Activated CD8-positive, alpha-beta T cell treated with anti-CD3 and anti-CD28 coated beads, Interleukin-2, amount 10 ng/mL, durations not matched to agents 7 days and 5 days (primary cell): ENCODE measurements at regions not wholly inside any gene's neighbourhood (a gene's known extent, or its start where the extent isn't known, plus 50 kb on each side); places are given as distances from the start of the nearest gene placed in this dataset.
"Not testable (repeated sequence)": the region's sequence is repeated elsewhere in the genome, so short reads cannot be mapped to it uniquely, and the experiment has no call there.

ENCODE experiments used
- ATAC-seq: fragments of 150-1000 bp; cut with Tn5 transposase; one replicate; pipeline ENCODE4 v1.10.0; 2021; ENCODE audit warnings: moderate library complexity
- CTCF ChIA-PET: fragments of 350-600 bp; sonication (Branson Sonifier 250); formaldehyde crosslinking; loops from one replicate; lab custom pipeline; 2021; ENCODE audit warnings: antibody characterized with exemption; lab: Charles Lee
- POLR2A ChIA-PET: fragments of 350-600 bp; sonication (Branson Sonifier 250); formaldehyde crosslinking; loops from one replicate; lab custom pipeline; 2021; ENCODE audit warnings: antibody characterized with exemption; lab: Charles Lee
- DNase-seq: peaks from one replicate; pipeline ENCODE4 v3.0.0-alpha.2; 2020
- H3K27ac Mint-ChIP-seq: one replicate; pipeline ENCODE4 v1.8.0; 2021; ENCODE audit warnings: mild to moderate bottlenecking, mixed read lengths
- H3K27me3 Mint-ChIP-seq: one replicate; pipeline ENCODE4 v1.8.0; 2021; ENCODE audit warnings: low read depth, mixed read lengths
- H3K36me3 Mint-ChIP-seq: one replicate; pipeline ENCODE4 v1.8.0; 2021; ENCODE audit warnings: low read depth, mixed read lengths
- H3K4me1 Mint-ChIP-seq: one replicate; pipeline ENCODE4 v1.8.0; 2021; ENCODE audit warnings: low read depth, mixed read lengths
- H3K4me3 Mint-ChIP-seq: one replicate; pipeline ENCODE4 v1.8.0; 2021; ENCODE audit warnings: mild to moderate bottlenecking, mixed read lengths
- H3K9me3 Mint-ChIP-seq: one replicate; pipeline ENCODE4 v1.8.0; 2022; ENCODE audit warnings: mixed read lengths; ENCODE audit not compliant: insufficient read depth

- ChIA-PET CTCF (interaction anchor here (1.1 kb wide), 1 partner anchor 9 kb away, joined by 3 read pairs; no protein-coding TSS in a partner anchor), POLR2A (no interaction called here)
- Mint-ChIP-seq H3K4me1 (no peaks in the 10 kb centered on the region), H3K27me3 (no peaks in the 10 kb centered on the region), H3K4me3 (no peak overlapping the region), H3K9me3 (no peaks in the 10 kb centered on the region), H3K36me3 (no peaks in the 10 kb centered on the region), H3K27ac (no peak overlapping the region)
- no peak for ATAC-seq
- no peak for DNase-seq
Observed at GRCh38 chr10:57675125-57675524, 592.6 kb downstream of the IPMK start.

- H3K9me3 Mint-ChIP-seq: no peaks in the 10 kb centered on the region
- no peak overlapping the region for H3K27ac Mint-ChIP-seq
- no peaks in the 10 kb centered on the region for H3K36me3 Mint-ChIP-seq
- ATAC-seq (no peak), DNase-seq (no peak)
- CTCF ChIA-PET: no interaction called here
- no peak overlapping the region for H3K4me3 Mint-ChIP-seq
- POLR2A ChIA-PET: no interaction called here
- no peaks in the 10 kb centered on the region for H3K27me3 Mint-ChIP-seq
- H3K4me1 Mint-ChIP-seq: no peaks in the 10 kb centered on the region
Observed at GRCh38 chr10:57673446-57673960, 594.2 kb downstream of the IPMK start.

- no peaks in the 10 kb centered on the region for H3K27me3 Mint-ChIP-seq
- DNase-seq (no peak), ATAC-seq (no peak)
- CTCF ChIA-PET: interaction anchor here (1.4 kb wide), 1 partner anchor 488 kb away, joined by 3 read pairs; no protein-coding TSS in a partner anchor
- no peak overlapping the region for H3K4me3 Mint-ChIP-seq
- H3K36me3 Mint-ChIP-seq: no peaks in the 10 kb centered on the region
- H3K4me1 Mint-ChIP-seq: no peaks in the 10 kb centered on the region
- H3K9me3 Mint-ChIP-seq: peaks cover 7% of the 10 kb centered on the region
- no peak overlapping the region for H3K27ac Mint-ChIP-seq
- POLR2A ChIA-PET: no interaction called here
Observed at GRCh38 chr10:57664815-57665214, 602.9 kb downstream of the IPMK start.

- DNase-seq: no peak
- Mint-ChIP-seq H3K9me3 (peaks cover 7% of the 10 kb centered on the region), H3K36me3 (no peaks in the 10 kb centered on the region), H3K4me1 (no peaks in the 10 kb centered on the region), H3K4me3 (no peak overlapping the region), H3K27ac (no peak overlapping the region), H3K27me3 (no peaks in the 10 kb centered on the region)
- ChIA-PET CTCF (interaction anchor here (0.6 kb wide), 1 partner anchor 1095 kb away, joined by 3 read pairs; no protein-coding TSS in a partner anchor), POLR2A (no interaction called here)
- no peak for ATAC-seq
Observed at GRCh38 chr10:57663401-57663800, 604.3 kb downstream of the IPMK start.

GRCh38 chr10:57661206-57661605 lies 606.5 kb downstream of the IPMK start:
- H3K4me3 Mint-ChIP-seq: no peak overlapping the region
- ChIA-PET CTCF (no interaction called here), POLR2A (no interaction called here)
- H3K27me3 Mint-ChIP-seq: no peaks in the 10 kb centered on the region
- DNase-seq: no peak
- ATAC-seq: no peak
- no peaks in the 10 kb centered on the region for H3K36me3 Mint-ChIP-seq
- H3K27ac Mint-ChIP-seq: no peak overlapping the region
- H3K4me1 Mint-ChIP-seq: no peaks in the 10 kb centered on the region
- peaks cover 7% of the 10 kb centered on the region for H3K9me3 Mint-ChIP-seq

GRCh38 chr10:57657164-57657765 lies 610.4 kb downstream of the IPMK start:
- Mint-ChIP-seq H3K27ac (no peak overlapping the region), H3K27me3 (no peaks in the 10 kb centered on the region), H3K4me3 (no peak overlapping the region), H3K36me3 (no peaks in the 10 kb centered on the region), H3K4me1 (no peaks in the 10 kb centered on the region), H3K9me3 (peaks cover 4% of the 10 kb centered on the region)
- POLR2A ChIA-PET: no interaction called here
- no peak for ATAC-seq
- CTCF ChIA-PET: interaction anchor here (0.9 to 1.4 kb wide), 4 partner anchors 16 to 409 kb away, joined by 3 read pairs; no protein-coding TSS in a partner anchor
- peak; percentile 47 for DNase-seq

- ATAC-seq: no peak
- no peaks in the 10 kb centered on the region for H3K4me1 Mint-ChIP-seq
- ChIA-PET CTCF (interaction anchor here (1.0 kb wide), 1 partner anchor 314 kb away, joined by 3 read pairs; no protein-coding TSS in a partner anchor), POLR2A (no interaction called here)
- no peak overlapping the region for H3K27ac Mint-ChIP-seq
- DNase-seq: no peak
- no peaks in the 10 kb centered on the region for H3K36me3 Mint-ChIP-seq
- no peaks in the 10 kb centered on the region for H3K9me3 Mint-ChIP-seq
- no peak overlapping the region for H3K4me3 Mint-ChIP-seq
- no peaks in the 10 kb centered on the region for H3K27me3 Mint-ChIP-seq
Observed at GRCh38 chr10:57654856-57655255, 612.8 kb downstream of the IPMK start.

GRCh38 chr10:57645108-57645507 lies 622.6 kb downstream of the IPMK start:
- not testable (repeated sequence) for H3K36me3 Mint-ChIP-seq, DNase-seq

GRCh38 chr10:57638411-57638810 lies 629.3 kb downstream of the IPMK start:
- no peaks in the 10 kb centered on the region for H3K4me1 Mint-ChIP-seq
- no peaks in the 10 kb centered on the region for H3K27me3 Mint-ChIP-seq
- no peaks in the 10 kb centered on the region for H3K36me3 Mint-ChIP-seq
- ATAC-seq (no peak), DNase-seq (no peak)
- ChIA-PET POLR2A (no interaction called here), CTCF (no interaction called here)
- no peak overlapping the region for H3K27ac Mint-ChIP-seq
- no peak overlapping the region for H3K4me3 Mint-ChIP-seq
- no peaks in the 10 kb centered on the region for H3K9me3 Mint-ChIP-seq

More at GRCh38 chr10:57645108-57645507, 622.6 kb downstream of the IPMK start:
- H3K4me3 Mint-ChIP-seq, POLR2A ChIA-PET, ATAC-seq, H3K4me1 Mint-ChIP-seq, CTCF ChIA-PET, H3K27ac Mint-ChIP-seq, H3K27me3 Mint-ChIP-seq, H3K9me3 Mint-ChIP-seq: not testable (repeated sequence)

GRCh38 chr10:57628592-57629284 lies 639.0 kb downstream of the IPMK start:
- Mint-ChIP-seq H3K27ac (no peak overlapping the region), H3K36me3 (no peaks in the 10 kb centered on the region), H3K4me1 (no peaks in the 10 kb centered on the region), H3K9me3 (no peaks in the 10 kb centered on the region), H3K4me3 (no peak overlapping the region), H3K27me3 (no peaks in the 10 kb centered on the region)
- DNase-seq (no peak), ATAC-seq (no peak)
- ChIA-PET CTCF (no interaction called here), POLR2A (no interaction called here)

GRCh38 chr10:57627642-57628178 lies 640.0 kb downstream of the IPMK start:
- CTCF ChIA-PET: no interaction called here
- Mint-ChIP-seq H3K27me3 (no peaks in the 10 kb centered on the region), H3K4me1 (no peaks in the 10 kb centered on the region), H3K27ac (no peak overlapping the region), H3K36me3 (no peaks in the 10 kb centered on the region), H3K9me3 (no peaks in the 10 kb centered on the region), H3K4me3 (no peak overlapping the region)
- ATAC-seq: no peak
- no peak for DNase-seq
- POLR2A ChIA-PET: no interaction called here
